ENCODE measurements at regions not wholly inside any gene's neighbourhood (a gene's known extent, or its start where the extent isn't known, plus 50 kb on each side); places are given as distances from the start of the nearest gene placed in this dataset.

GRCh38 chr4:146063143-146063542 is 112.4 kb upstream of the LSM6 start:
- TF ChIP-seq, protein P1, sequence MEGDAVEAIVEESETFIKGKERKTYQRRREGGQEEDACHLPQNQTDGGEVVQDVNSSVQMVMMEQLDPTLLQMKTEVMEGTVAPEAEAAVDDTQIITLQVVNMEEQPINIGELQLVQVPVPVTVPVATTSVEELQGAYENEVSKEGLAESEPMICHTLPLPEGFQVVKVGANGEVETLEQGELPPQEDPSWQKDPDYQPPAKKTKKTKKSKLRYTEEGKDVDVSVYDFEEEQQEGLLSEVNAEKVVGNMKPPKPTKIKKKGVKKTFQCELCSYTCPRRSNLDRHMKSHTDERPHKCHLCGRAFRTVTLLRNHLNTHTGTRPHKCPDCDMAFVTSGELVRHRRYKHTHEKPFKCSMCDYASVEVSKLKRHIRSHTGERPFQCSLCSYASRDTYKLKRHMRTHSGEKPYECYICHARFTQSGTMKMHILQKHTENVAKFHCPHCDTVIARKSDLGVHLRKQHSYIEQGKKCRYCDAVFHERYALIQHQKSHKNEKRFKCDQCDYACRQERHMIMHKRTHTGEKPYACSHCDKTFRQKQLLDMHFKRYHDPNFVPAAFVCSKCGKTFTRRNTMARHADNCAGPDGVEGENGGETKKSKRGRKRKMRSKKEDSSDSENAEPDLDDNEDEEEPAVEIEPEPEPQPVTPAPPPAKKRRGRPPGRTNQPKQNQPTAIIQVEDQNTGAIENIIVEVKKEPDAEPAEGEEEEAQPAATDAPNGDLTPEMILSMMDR (IDR thresholded peaks at IDR 0.05; ENCODE audit: low read depth, low read length): no peak
- TF ChIP-seq POLR2A (IDR thresholded peaks at IDR 0.05; ENCODE audit: extremely low read depth, insufficient read length) (no peak), MYC (IDR thresholded peaks at IDR 0.05; ENCODE audit: low read depth, low read length) (no peak), MAX (IDR thresholded peaks at IDR 0.05; ENCODE audit: low read depth, low read length) (no peak)

Measured in NB4 (cell line).